HG03457 (cell line): ENCODE measurements at regions not wholly inside any gene's neighbourhood (a gene's known extent, or its start where the extent isn't known, plus 50 kb on each side); places are given as distances from the start of the nearest gene placed in this dataset.
A peak's percentile ranks its signal among the peaks of the same experiment; 100 is the strongest.

ENCODE experiments used
- ATAC-seq: cut with Tn5 transposase; IDR thresholded peaks from one replicate; pipeline ENCODE4 v1.9.1; 2021; ENCODE audit warnings: moderate number of reproducible peaks; ENCODE audit not compliant: unreplicated experiment

- no peak for ATAC-seq
Measured at GRCh38 chr7:142379201-142379885, 121.5 kb upstream of the PRSS58 start.

- ATAC-seq, result no peak
Measured at GRCh38 chr7:142377567-142377966, 119.7 kb upstream of the PRSS58 start.

- no peak for ATAC-seq
Measured at GRCh38 chr7:142376356-142376997, 118.6 kb upstream of the PRSS58 start.

GRCh38 chr7:142375710-142376313 lies 118.0 kb upstream of the PRSS58 start:
- no peak for ATAC-seq

- no peak for ATAC-seq
Measured at GRCh38 chr7:142372727-142373126, 114.9 kb upstream of the PRSS58 start.

- no peak for ATAC-seq
Measured at GRCh38 chr7:142371586-142372377, 113.9 kb upstream of the PRSS58 start.

- no peak for ATAC-seq
Measured at GRCh38 chr7:142365410-142365842, 107.6 kb upstream of the PRSS58 start.

GRCh38 chr7:142364551-142364950 lies 106.7 kb upstream of the PRSS58 start:
- no peak for ATAC-seq

GRCh38 chr7:142362349-142362748 lies 104.5 kb upstream of the PRSS58 start:
- ATAC-seq, result no peak

- no peak for ATAC-seq
Measured at GRCh38 chr7:142359694-142360279, 101.9 kb upstream of the PRSS58 start.

GRCh38 chr7:142357953-142358520 lies 100.2 kb upstream of the PRSS58 start:
- ATAC-seq, result peak; percentile 78

GRCh38 chr7:142356166-142356565 lies 98.3 kb upstream of the PRSS58 start:
- ATAC-seq, result no peak

GRCh38 chr7:142355328-142355727 lies 97.5 kb upstream of the PRSS58 start:
- ATAC-seq, result no peak

GRCh38 chr7:142353147-142354060 lies 95.5 kb upstream of the PRSS58 start:
- ATAC-seq, result no peak

GRCh38 chr7:142352543-142352942 lies 94.7 kb upstream of the PRSS58 start:
- no peak for ATAC-seq

- ATAC-seq, result no peak
Measured at GRCh38 chr7:142351145-142351544, 93.3 kb upstream of the PRSS58 start.

- no peak for ATAC-seq
Measured at GRCh38 chr7:142349670-142350405, 92.0 kb upstream of the PRSS58 start.

GRCh38 chr7:142348921-142349405 lies 91.1 kb upstream of the PRSS58 start:
- ATAC-seq, result no peak

- ATAC-seq, result no peak
Measured at GRCh38 chr7:142348100-142348499, 90.2 kb upstream of the PRSS58 start.
